Loucy (cell line): ENCODE measurements at regions not wholly inside any gene's neighbourhood (a gene's known extent, or its start where the extent isn't known, plus 50 kb on each side); places are given as distances from the start of the nearest gene placed in this dataset.

Experiments used
- H2AFZ ChIP-seq: fragments of 200-600 bp; sonication (generic); 2 replicates; pipeline ENCODE4 v1.6.0; 2016; ENCODE audit warnings: antibody characterized with exemption, mild to moderate bottlenecking, low read length, moderate library complexity
- H3F3A ChIP-seq: fragments of 200-600 bp; 2 replicates; pipeline ENCODE4 v1.6.0; 2016; ENCODE audit warnings: antibody characterized with exemption, low read depth, mild to moderate bottlenecking
- H3K27me3 ChIP-seq: fragments of 200-600 bp; sonication (generic); 2 replicates; pipeline ENCODE4 v1.6.1; 2014; ENCODE audit warnings: low read length, mild to moderate bottlenecking; ENCODE audit not compliant: insufficient read depth, poor library complexity, severe bottlenecking
- H3K36me3 ChIP-seq: fragments of 200-600 bp; sonication (generic); 2 replicates; pipeline ENCODE4 v1.6.1; 2016; ENCODE audit warnings: low read length; ENCODE audit not compliant: insufficient read depth
- H3K4me1 ChIP-seq: fragments of 200-600 bp; sonication (generic); 2 replicates; pipeline ENCODE4 v1.5.1; 2014; ENCODE audit warnings: low read length, mild to moderate bottlenecking; ENCODE audit not compliant: insufficient read depth, poor library complexity, severe bottlenecking
- H3K4me2 ChIP-seq: fragments of 200-600 bp; sonication (generic); 2 replicates; pipeline ENCODE4 v1.6.0; 2014; ENCODE audit warnings: antibody characterized with exemption, low read length, low read depth, mild to moderate bottlenecking; ENCODE audit not compliant: poor library complexity, severe bottlenecking
- H3K4me3 ChIP-seq: fragments of 200-600 bp; sonication (generic); 2 replicates; pipeline ENCODE4 v1.5.1; 2014; ENCODE audit warnings: low read length, mild to moderate bottlenecking, mixed read lengths; ENCODE audit not compliant: poor library complexity, severe bottlenecking
- H3K79me2 ChIP-seq: fragments of 200-600 bp; sonication (generic); 2 replicates; pipeline ENCODE4 v1.6.1; 2014; ENCODE audit warnings: low read length; ENCODE audit not compliant: insufficient read depth
- H3K9ac ChIP-seq: fragments of 200-600 bp; sonication (generic); 2 replicates; pipeline ENCODE4 v1.6.0; 2014; ENCODE audit warnings: mild to moderate bottlenecking, low read depth, low read length, moderate library complexity; ENCODE audit not compliant: poor library complexity, severe bottlenecking
- H3K9me2 ChIP-seq: fragments of 200-600 bp; sonication (generic); replicated peaks from 2 replicates; pipeline ENCODE4 v1.6.1; 2016; ENCODE audit warnings: low read depth, low read length, mixed read lengths
- H3K9me3 ChIP-seq: fragments of 200-600 bp; sonication (generic); 2 replicates; pipeline ENCODE4 v1.6.1; 2014; ENCODE audit warnings: mild to moderate bottlenecking, antibody characterized with exemption, low read length, low read depth; ENCODE audit not compliant: insufficient read depth
- H4K20me1 ChIP-seq: fragments of 200-600 bp; sonication (generic); 2 replicates; pipeline ENCODE4 v1.6.0; 2014; ENCODE audit warnings: antibody characterized with exemption, low read length, mild to moderate bottlenecking; ENCODE audit not compliant: insufficient read depth, poor library complexity, severe bottlenecking
- CTCF ChIP-seq: fragments of 200-600 bp; sonication (generic); conservative IDR thresholded peaks from 2 replicates; pipeline ENCODE4 v1.5.1; 2014; ENCODE audit warnings: mild to moderate bottlenecking, antibody characterized with exemption, low read length
- EZH2phosphoT487 ChIP-seq: fragments of 200-600 bp; IDR thresholded peaks from 2 replicates; pipeline ENCODE4 v1.6.1; 2018; ENCODE audit warnings: antibody characterized with exemption, mild to moderate bottlenecking, moderate library complexity, borderline replicate concordance

- H3K27me3 ChIP-seq: no peaks in the 10 kb centered on the region
- TF ChIP-seq CTCF: no peak
- no peak for TF ChIP-seq EZH2phosphoT487
- no peak overlapping the region for H3K9ac ChIP-seq
- no peaks in the 10 kb centered on the region for H3F3A ChIP-seq
- H3K4me1 ChIP-seq: no peaks in the 10 kb centered on the region
- H3K4me2 ChIP-seq: no peak overlapping the region
- H3K9me2 ChIP-seq: no peaks in the 10 kb centered on the region
- no peak overlapping the region for H2AFZ ChIP-seq
- no peak overlapping the region for H3K4me3 ChIP-seq
- no peaks in the 10 kb centered on the region for H4K20me1 ChIP-seq
- no peaks in the 10 kb centered on the region for H3K36me3 ChIP-seq
- H3K79me2 ChIP-seq: no peaks in the 10 kb centered on the region
- H3K9me3 ChIP-seq: no peaks in the 10 kb centered on the region
Observed at GRCh38 chr5:88452820-88453219, 184.2 kb upstream of the TMEM161B start.

GRCh38 chr5:88450239-88450638 is 181.6 kb upstream of the TMEM161B start:
- Histone ChIP-seq H3K36me3 (no peaks in the 10 kb centered on the region), H3K9ac (no peak overlapping the region), H4K20me1 (no peaks in the 10 kb centered on the region), H3K4me3 (no peak overlapping the region), H3F3A (no peaks in the 10 kb centered on the region), H2AFZ (no peak overlapping the region), H3K9me2 (no peaks in the 10 kb centered on the region), H3K79me2 (no peaks in the 10 kb centered on the region), H3K27me3 (no peaks in the 10 kb centered on the region), H3K4me1 (no peaks in the 10 kb centered on the region), H3K4me2 (no peak overlapping the region), H3K9me3 (no peaks in the 10 kb centered on the region)
- TF ChIP-seq EZH2phosphoT487 (no peak), CTCF (no peak)

DNA sequence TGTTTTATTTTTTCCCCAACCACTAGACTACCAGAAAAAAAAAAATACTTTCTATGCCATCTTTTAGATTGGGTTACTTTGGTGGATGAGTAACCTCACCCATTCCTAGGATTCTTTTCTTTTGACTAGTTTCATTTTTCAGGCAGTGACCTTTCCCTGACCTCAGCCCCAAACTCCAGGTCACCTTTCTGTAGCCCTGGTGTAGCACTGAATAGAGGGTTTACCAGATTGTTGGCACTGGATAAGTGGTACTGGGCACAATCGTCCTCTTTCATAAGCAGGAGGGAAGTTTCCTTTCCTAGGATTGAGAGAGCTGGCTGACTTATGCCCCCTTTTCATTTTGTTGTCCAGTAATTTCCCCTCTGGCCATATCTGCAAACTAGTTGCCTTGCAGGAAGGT is 169.4 kb upstream of the TMEM161B start:
- H3K36me3 ChIP-seq: no peaks in the 10 kb centered on the region
- no peaks in the 10 kb centered on the region for H4K20me1 ChIP-seq
- H3F3A ChIP-seq: no peaks in the 10 kb centered on the region
- no peak overlapping the region for H3K9ac ChIP-seq
- peaks cover 11% of the 10 kb centered on the region for H3K4me1 ChIP-seq
- no peaks in the 10 kb centered on the region for H3K9me2 ChIP-seq
- H3K27me3 ChIP-seq: no peaks in the 10 kb centered on the region
- TF ChIP-seq CTCF: no peak
- TF ChIP-seq EZH2phosphoT487: no peak
- no peak overlapping the region for H2AFZ ChIP-seq
- no peak overlapping the region for H3K4me2 ChIP-seq
- H3K79me2 ChIP-seq: no peaks in the 10 kb centered on the region
- no peak overlapping the region for H3K4me3 ChIP-seq
- peaks cover 13% of the 10 kb centered on the region for H3K9me3 ChIP-seq
